Osteocyte (in vitro differentiated cells): ENCODE measurements at regions not wholly inside any gene's neighbourhood (a gene's known extent, or its start where the extent isn't known, plus 50 kb on each side); places are given as distances from the start of the nearest gene placed in this dataset.

ENCODE experiments used
- DNase-seq: peaks from one replicate; pipeline ENCODE4 v3.0.0; 2021; ENCODE audit warnings: mixed read lengths; ENCODE audit not compliant: unreplicated experiment; ENCODE audit errors: extremely low spot score
- H3K27ac Mint-ChIP-seq: one replicate; pipeline ENCODE4 v1.8.0; 2021; ENCODE audit warnings: mild to moderate bottlenecking, mixed read lengths; ENCODE audit not compliant: unreplicated experiment
- H3K27me3 Mint-ChIP-seq: one replicate; pipeline ENCODE4 v1.8.0; 2021; ENCODE audit warnings: mixed read lengths; ENCODE audit not compliant: unreplicated experiment
- H3K36me3 Mint-ChIP-seq: one replicate; pipeline ENCODE4 v1.8.0; 2021; ENCODE audit warnings: mixed read lengths; ENCODE audit not compliant: unreplicated experiment
- H3K4me1 Mint-ChIP-seq: one replicate; pipeline ENCODE4 v1.8.0; 2021; ENCODE audit warnings: mixed read lengths; ENCODE audit not compliant: unreplicated experiment
- H3K4me3 Mint-ChIP-seq: one replicate; pipeline ENCODE4 v1.8.0; 2021; ENCODE audit warnings: mild to moderate bottlenecking, moderate library complexity, mixed read lengths; ENCODE audit not compliant: unreplicated experiment
- H3K9me3 Mint-ChIP-seq: one replicate; pipeline ENCODE4 v1.8.0; 2021; ENCODE audit warnings: mixed read lengths; ENCODE audit not compliant: unreplicated experiment
- CTCF ChIP-seq: fragments of 200-600 bp; sonication (generic); IDR thresholded peaks from 2 replicates; pipeline ENCODE4 v1.5.0; 2021; ENCODE audit warnings: antibody characterized with exemption, mild to moderate bottlenecking, moderate library complexity

- Mint-ChIP-seq H3K4me3 (no peak overlapping the region), H3K27ac (no peak overlapping the region), H3K36me3 (peaks cover 4% of the 10 kb centered on the region), H3K4me1 (peaks cover 30% of the 10 kb centered on the region), H3K9me3 (no peaks in the 10 kb centered on the region), H3K27me3 (no peaks in the 10 kb centered on the region)
- no peak for DNase-seq
- no peak for TF ChIP-seq CTCF
Measured at GRCh38 chr2:150085478-150085877, 402.0 kb downstream of the RND3 start.

- no peak overlapping the region for H3K27ac Mint-ChIP-seq
- DNase-seq, result no peak
- TF ChIP-seq CTCF, result no peak
- H3K27me3 Mint-ChIP-seq, result no peaks in the 10 kb centered on the region
- no peak overlapping the region for H3K4me3 Mint-ChIP-seq
- H3K9me3 Mint-ChIP-seq, result no peaks in the 10 kb centered on the region
- H3K36me3 Mint-ChIP-seq, result peaks cover 4% of the 10 kb centered on the region
- H3K4me1 Mint-ChIP-seq, result peaks cover 35% of the 10 kb centered on the region
Measured at GRCh38 chr2:150081775-150082481, 405.5 kb downstream of the RND3 start.

GRCh38 chr2:150076281-150076680 lies 411.2 kb downstream of the RND3 start:
- TF ChIP-seq CTCF, result no peak
- H3K27me3 Mint-ChIP-seq, result no peaks in the 10 kb centered on the region
- no peaks in the 10 kb centered on the region for H3K36me3 Mint-ChIP-seq
- DNase-seq, result no peak
- H3K4me1 Mint-ChIP-seq, result peaks cover 28% of the 10 kb centered on the region
- no peak overlapping the region for H3K4me3 Mint-ChIP-seq
- peak overlapping the region; percentile 13 for H3K27ac Mint-ChIP-seq
- peaks cover 6% of the 10 kb centered on the region for H3K9me3 Mint-ChIP-seq

GRCh38 chr2:150075831-150076230 lies 411.6 kb downstream of the RND3 start:
- H3K27me3 Mint-ChIP-seq, result no peaks in the 10 kb centered on the region
- peak overlapping the region; percentile 13 for H3K27ac Mint-ChIP-seq
- DNase-seq, result no peak
- TF ChIP-seq CTCF, result no peak
- H3K9me3 Mint-ChIP-seq, result peaks cover 6% of the 10 kb centered on the region
- no peaks in the 10 kb centered on the region for H3K36me3 Mint-ChIP-seq
- H3K4me3 Mint-ChIP-seq, result no peak overlapping the region
- H3K4me1 Mint-ChIP-seq, result peaks cover 24% of the 10 kb centered on the region

GRCh38 chr2:150066490-150066889 lies 421.0 kb downstream of the RND3 start:
- no peaks in the 10 kb centered on the region for H3K4me1 Mint-ChIP-seq
- no peaks in the 10 kb centered on the region for H3K36me3 Mint-ChIP-seq
- TF ChIP-seq CTCF, result no peak
- no peak overlapping the region for H3K4me3 Mint-ChIP-seq
- peaks cover 5% of the 10 kb centered on the region for H3K9me3 Mint-ChIP-seq
- H3K27ac Mint-ChIP-seq, result no peak overlapping the region
- H3K27me3 Mint-ChIP-seq, result no peaks in the 10 kb centered on the region
- DNase-seq, result no peak
